ENCODE measurements at regions not wholly inside any gene's neighbourhood (a gene's known extent, or its start where the extent isn't known, plus 50 kb on each side); places are given as distances from the start of the nearest gene placed in this dataset.

DNA sequence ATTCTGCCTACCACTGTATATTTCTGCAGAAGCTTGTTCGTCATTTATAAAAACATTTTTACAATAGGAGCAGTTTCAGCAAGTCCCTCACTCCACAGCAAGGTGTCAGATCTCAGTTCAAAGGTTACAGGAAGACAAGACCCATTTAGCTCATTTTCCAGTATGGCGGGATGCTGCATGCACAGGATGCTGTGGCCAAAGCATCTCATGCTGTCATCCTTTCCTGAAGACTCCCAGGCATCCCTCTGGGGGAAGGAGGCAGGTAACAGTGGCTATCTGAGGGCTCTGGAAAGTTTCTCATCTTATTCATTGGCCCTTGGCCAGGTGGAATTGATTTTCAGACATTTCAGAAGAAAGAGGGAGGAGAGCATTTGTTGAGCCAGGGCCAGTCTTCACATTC is 539.3 kb upstream of the CDH5 start:
- no peaks in the 10 kb centered on the region for H3K79me2 ChIP-seq (ENCODE audit: control insufficient read depth, insufficient read depth, low read length)
- WGBS (ENCODE audit: insufficient coverage): 100% methylated on average over 1 of the region's 2 CpGs
- H4K20me1 ChIP-seq (ENCODE audit: control insufficient read depth, insufficient read depth, low read length, poor library complexity, severe bottlenecking): no peaks in the 10 kb centered on the region
- intact Hi-C loops (cut with micrococcal nuclease): no loop called here
- no peak overlapping the region for H3K4me3 ChIP-seq (ENCODE audit: control extremely low read depth in 1 of 5, extremely low read depth in 1 of 5, insufficient read depth in 1 of 5, low read depth in 2 of 5, low read length in 4 of 5)
- TF ChIP-seq, protein P1, sequence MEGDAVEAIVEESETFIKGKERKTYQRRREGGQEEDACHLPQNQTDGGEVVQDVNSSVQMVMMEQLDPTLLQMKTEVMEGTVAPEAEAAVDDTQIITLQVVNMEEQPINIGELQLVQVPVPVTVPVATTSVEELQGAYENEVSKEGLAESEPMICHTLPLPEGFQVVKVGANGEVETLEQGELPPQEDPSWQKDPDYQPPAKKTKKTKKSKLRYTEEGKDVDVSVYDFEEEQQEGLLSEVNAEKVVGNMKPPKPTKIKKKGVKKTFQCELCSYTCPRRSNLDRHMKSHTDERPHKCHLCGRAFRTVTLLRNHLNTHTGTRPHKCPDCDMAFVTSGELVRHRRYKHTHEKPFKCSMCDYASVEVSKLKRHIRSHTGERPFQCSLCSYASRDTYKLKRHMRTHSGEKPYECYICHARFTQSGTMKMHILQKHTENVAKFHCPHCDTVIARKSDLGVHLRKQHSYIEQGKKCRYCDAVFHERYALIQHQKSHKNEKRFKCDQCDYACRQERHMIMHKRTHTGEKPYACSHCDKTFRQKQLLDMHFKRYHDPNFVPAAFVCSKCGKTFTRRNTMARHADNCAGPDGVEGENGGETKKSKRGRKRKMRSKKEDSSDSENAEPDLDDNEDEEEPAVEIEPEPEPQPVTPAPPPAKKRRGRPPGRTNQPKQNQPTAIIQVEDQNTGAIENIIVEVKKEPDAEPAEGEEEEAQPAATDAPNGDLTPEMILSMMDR (IDR thresholded peaks at IDR 0.05): no peak
- no peak overlapping the region for H3K4me3 Mint-ChIP-seq
- H3K36me3 ChIP-seq (replicated peaks in 1 of 2; ENCODE audit: control extremely low read depth in 1 of 2, control insufficient read depth in 1 of 2, extremely low read depth in 1 of 2, insufficient read depth in 2 of 2, low read length in 1 of 2): no peaks in the 10 kb centered on the region
- no peak overlapping the region for H2AFZ ChIP-seq (ENCODE audit: insufficient read depth, low read depth, low read length, poor library complexity, severe bottlenecking)
- H3K27ac Mint-ChIP-seq: no peak overlapping the region
- peaks cover 3% of the 10 kb centered on the region for H3K27me3 Mint-ChIP-seq
- H3K27ac ChIP-seq (ENCODE audit: low read length in 2 of 2): no peak overlapping the region
- ChIA-PET CTCF (no interaction called here), POLR2A (no interaction called here)
- no peak for ATAC-seq (ENCODE audit: low read depth)
- H3K4me1 ChIP-seq (ENCODE audit: control insufficient read depth in 2 of 2, insufficient read depth in 2 of 2, low read length in 2 of 2): no peaks in the 10 kb centered on the region
- no peak for DNase-seq
- no peaks in the 10 kb centered on the region for H3K27me3 ChIP-seq (replicated peaks in 1 of 4; ENCODE audit: control extremely low read depth in 1 of 4, control insufficient read depth in 3 of 4, insufficient read depth in 4 of 4, low read length in 3 of 4)
- no peak overlapping the region for H3K4me2 ChIP-seq (replicated peaks; ENCODE audit: low read depth, low read length, poor library complexity, severe bottlenecking)
- H3K9ac ChIP-seq (ENCODE audit: low read length): no peak overlapping the region
- no peaks in the 10 kb centered on the region for H3K4me1 Mint-ChIP-seq
- H3K9me3 ChIP-seq (ENCODE audit: control extremely low read depth in 1 of 3, control insufficient read depth in 2 of 3, insufficient read depth in 1 of 3, low read length in 2 of 3): peaks cover 0 to 1% (median 0%) of the 10 kb centered on the region in 3 donors
- no peaks in the 10 kb centered on the region for H3K9me3 Mint-ChIP-seq (ENCODE audit: insufficient read depth)

- ChIA-PET CTCF (no interaction called here), POLR2A (no interaction called here)
- Histone ChIP-seq H3K4me1 (ENCODE audit: control insufficient read depth in 2 of 2, insufficient read depth in 2 of 2, low read length in 2 of 2) (no peaks in the 10 kb centered on the region), H3K9me3 (ENCODE audit: control extremely low read depth in 1 of 3, control insufficient read depth in 2 of 3, insufficient read depth in 1 of 3, low read length in 2 of 3) (peaks cover 0 to 3% (median 0%) of the 10 kb centered on the region in 3 donors), H3K27me3 (replicated peaks in 1 of 4; ENCODE audit: control extremely low read depth in 1 of 4, control insufficient read depth in 3 of 4, insufficient read depth in 4 of 4, low read length in 3 of 4) (no peaks in the 10 kb centered on the region), H3K36me3 (replicated peaks in 1 of 2; ENCODE audit: control extremely low read depth in 1 of 2, control insufficient read depth in 1 of 2, extremely low read depth in 1 of 2, insufficient read depth in 2 of 2, low read length in 1 of 2) (no peaks in the 10 kb centered on the region), H4K20me1 (ENCODE audit: control insufficient read depth, insufficient read depth, low read length, poor library complexity, severe bottlenecking) (no peaks in the 10 kb centered on the region), H3K4me2 (replicated peaks; ENCODE audit: low read depth, low read length, poor library complexity, severe bottlenecking) (no peak overlapping the region), H3K4me3 (ENCODE audit: control extremely low read depth in 1 of 5, extremely low read depth in 1 of 5, insufficient read depth in 1 of 5, low read depth in 2 of 5, low read length in 4 of 5) (no peak overlapping the region), H3K9ac (ENCODE audit: low read length) (no peak overlapping the region), H2AFZ (ENCODE audit: insufficient read depth, low read depth, low read length, poor library complexity, severe bottlenecking) (no peak overlapping the region), H3K27ac (ENCODE audit: low read length in 2 of 2) (no peak overlapping the region), H3K79me2 (ENCODE audit: control insufficient read depth, insufficient read depth, low read length) (no peaks in the 10 kb centered on the region)
- Mint-ChIP-seq H3K27ac (no peak overlapping the region), H3K4me3 (no peak overlapping the region), H3K4me1 (no peaks in the 10 kb centered on the region), H3K27me3 (peaks cover 3% of the 10 kb centered on the region), H3K9me3 (ENCODE audit: insufficient read depth) (no peaks in the 10 kb centered on the region)
- 71% methylated on average over 7 of the region's 8 CpGs for WGBS (ENCODE audit: insufficient coverage)
- ATAC-seq (ENCODE audit: low read depth) (no peak), DNase-seq (no peak)
- TF ChIP-seq, protein P1 (IDR thresholded peaks at IDR 0.05): no peak
- no peak for TF ChIP-seq EZH2 (IDR thresholded peaks at IDR 0.05; ENCODE audit: borderline replicate concordance, insufficient read depth, low read depth, low read length, poor library complexity, severe bottlenecking)
- intact Hi-C loops (cut with micrococcal nuclease): no loop called here
Measured at GRCh38 chr16:65825191-65825856, 541.2 kb upstream of the CDH5 start.
